GM12878 (cell line): ENCODE measurements at regions not wholly inside any gene's neighbourhood (a gene's known extent, or its start where the extent isn't known, plus 50 kb on each side); places are given as distances from the start of the nearest gene placed in this dataset.

Experiments
- CTCF ChIP-seq, 3 experiments: IDR thresholded peaks in 2 of 3; conservative IDR thresholded peaks in 1 of 3; 2 replicates each; pipeline ENCODE4 v1.5.1; 2011; ENCODE audit warnings: low read depth in 3 of 3, low read length in 3 of 3, mild to moderate bottlenecking in 3 of 3, control low read depth in 2 of 3, moderate library complexity in 2 of 3, inconsistent platforms in 1 of 3, mixed read lengths in 1 of 3; ENCODE audit not compliant: control insufficient read depth in 2 of 3, insufficient read depth in 1 of 3; ENCODE audit errors: extremely low read depth in 1 of 3
- EP300 ChIP-seq, 2 experiments: fragments of 150-350 bp in 1 of 2; IDR thresholded peaks; 2 replicates each; pipeline ENCODE4 v1.6.1; 2011 to 2012; ENCODE audit warnings: low read depth in 2 of 2, low read length in 2 of 2, borderline replicate concordance in 1 of 2, improper control_type of control experiment in 1 of 2, inconsistent platforms in 1 of 2; ENCODE audit not compliant: control insufficient read depth in 1 of 2
- EZH2 ChIP-seq: IDR thresholded peaks from 2 replicates; pipeline ENCODE4 v1.6.1; 2012; ENCODE audit warnings: low read depth, mild to moderate bottlenecking, control low read depth, inconsistent platforms, low read length, borderline replicate concordance; ENCODE audit not compliant: control insufficient read depth
- POLR2A ChIP-seq: IDR thresholded peaks from 2 replicates; pipeline ENCODE4 v1.6.1; 2011; ENCODE audit warnings: low read depth, mild to moderate bottlenecking, low read length
- POLR2AphosphoS2 ChIP-seq: IDR thresholded peaks from 2 replicates; pipeline ENCODE4 v1.6.1; 2011; ENCODE audit warnings: low read depth, mild to moderate bottlenecking, low read length, improper control_type of control experiment, moderate library complexity
- ZBTB33 ChIP-seq: fragments of 450-650 bp; IDR thresholded peaks from 2 replicates; pipeline ENCODE4 v1.6.1; 2017; ENCODE audit warnings: mild to moderate bottlenecking
- ZBTB40 ChIP-seq: fragments of 450-650 bp; IDR thresholded peaks from 2 replicates; pipeline ENCODE4 v1.6.1; 2016; ENCODE audit warnings: mild to moderate bottlenecking, moderate library complexity, borderline replicate concordance

DNA sequence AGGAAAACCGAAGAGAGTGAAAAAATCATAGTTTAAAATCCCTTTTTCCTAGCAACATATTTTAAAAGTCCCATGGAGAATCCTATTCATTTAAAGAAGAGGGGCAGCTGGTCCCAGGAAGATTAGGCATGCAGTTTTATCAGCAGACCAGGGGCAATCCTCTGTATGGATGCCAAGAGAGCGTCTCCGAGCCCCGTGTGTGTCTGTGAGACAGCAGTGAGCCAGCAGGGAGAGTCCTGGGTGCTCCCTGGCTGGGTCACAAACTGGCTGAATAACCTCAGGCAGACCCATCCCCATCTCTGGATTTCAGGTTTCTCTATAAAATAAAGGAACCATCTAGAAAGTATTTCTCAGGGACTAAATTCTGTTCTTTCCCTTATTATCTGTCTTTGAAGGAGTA is 128.2 kb upstream of the RIOK3 start:
- no peak for TF ChIP-seq EZH2
- TF ChIP-seq CTCF (IDR thresholded peaks at IDR 0.05 in 2 of 3, conservative IDR thresholded peaks at IDR 0.05 in 1 of 3; ENCODE audit: control insufficient read depth in 2 of 3, extremely low read depth in 1 of 3, insufficient read depth in 1 of 3, low read depth in 3 of 3, low read length in 3 of 3), result no peak
- no peak for TF ChIP-seq EP300 (IDR thresholded peaks at IDR 0.05; ENCODE audit: borderline replicate concordance in 1 of 2, control insufficient read depth in 1 of 2, low read depth in 2 of 2, low read length in 2 of 2)
- no peak for TF ChIP-seq ZBTB33
- no peak for TF ChIP-seq POLR2A
- no peak for TF ChIP-seq POLR2AphosphoS2
- TF ChIP-seq ZBTB40, result no peak
